ENCODE measurements at regions not wholly inside any gene's neighbourhood (a gene's known extent, or its start where the extent isn't known, plus 50 kb on each side); places are given as distances from the start of the nearest gene placed in this dataset.

DNA sequence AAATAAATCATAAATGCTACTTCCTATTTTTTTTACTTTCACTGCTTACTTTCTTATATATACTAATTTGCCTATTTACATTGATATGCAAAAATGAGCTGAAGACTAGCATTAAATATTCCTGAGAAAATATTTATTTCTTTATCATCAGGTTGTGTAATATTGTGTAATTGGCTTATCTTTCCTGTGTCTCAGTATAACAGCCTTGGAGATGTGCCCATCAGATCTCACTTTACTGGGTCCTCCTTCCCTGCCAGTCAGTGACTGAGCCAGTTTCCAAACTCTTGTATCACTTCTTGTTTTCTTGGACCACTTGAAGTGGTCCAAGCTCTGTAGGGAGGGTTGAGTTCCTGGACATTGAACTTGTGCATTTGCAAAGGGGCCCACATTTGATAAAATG is 900.0 kb downstream of the LUZP2 start:
- TF ChIP-seq SUZ12 (IDR thresholded peaks at IDR 0.05; ENCODE audit: extremely low read depth, insufficient read depth, insufficient read length), result no peak
- TF ChIP-seq YY1 (IDR thresholded peaks at IDR 0.05; ENCODE audit: insufficient read depth, insufficient read length), result no peak
- TF ChIP-seq ZNF274 (IDR thresholded peaks at IDR 0.05; ENCODE audit: low read depth, low read length), result no peak

All from NT2/D1 (cell line).